GM23338 (cell line): ENCODE measurements at regions not wholly inside any gene's neighbourhood (a gene's known extent, or its start where the extent isn't known, plus 50 kb on each side); places are given as distances from the start of the nearest gene placed in this dataset.

Experiments used
- ATAC-seq: fragments of 200-7000 bp; cut with Tn5 transposase; 3 replicates; pipeline ENCODE4 v1.9.1; 2020
- DNase-seq: peaks from one replicate; pipeline ENCODE4 v3.0.0-alpha.2; 2015; ENCODE audit warnings: low spot score
- H2AFZ ChIP-seq: fragments of 200-600 bp; sonication (generic); 2 replicates; pipeline ENCODE4 v1.8.0; 2016; ENCODE audit warnings: antibody characterized with exemption, mild to moderate bottlenecking, moderate library complexity
- H3F3A ChIP-seq: fragments of 200-600 bp; sonication (generic); replicated peaks from 2 replicates; pipeline ENCODE4 v1.8.0; 2017; ENCODE audit warnings: antibody characterized with exemption, mixed run types, low read depth
- H3K27ac ChIP-seq: fragments of 200-600 bp; sonication (generic); 2 replicates; pipeline ENCODE4 v1.6.1; 2016; ENCODE audit warnings: low read depth
- H3K27me3 ChIP-seq: fragments of 200-600 bp; sonication (generic); 2 replicates; pipeline ENCODE4 v1.8.0; 2016; ENCODE audit warnings: mild to moderate bottlenecking, mixed run types, moderate library complexity; ENCODE audit not compliant: insufficient read depth
- H3K36me3 ChIP-seq: fragments of 200-600 bp; sonication (generic); 2 replicates; pipeline ENCODE4 v1.8.0; 2016; ENCODE audit warnings: mild to moderate bottlenecking; ENCODE audit not compliant: insufficient read depth
- H3K4me1 ChIP-seq: fragments of 200-600 bp; sonication (generic); 2 replicates; pipeline ENCODE4 v1.8.0; 2016; ENCODE audit warnings: mild to moderate bottlenecking, moderate library complexity; ENCODE audit not compliant: insufficient read depth
- H3K4me2 ChIP-seq: fragments of 200-600 bp; sonication (generic); 2 replicates; pipeline ENCODE4 v1.7.1; 2017; ENCODE audit warnings: mixed run types
- H3K4me3 ChIP-seq: fragments of 200-600 bp; sonication (generic); 2 replicates; pipeline ENCODE4 v1.6.1; 2016; ENCODE audit warnings: mixed run types
- H3K79me2 ChIP-seq: fragments of 200-600 bp; sonication (generic); replicated peaks from 2 replicates; pipeline ENCODE4 v1.8.0; 2017; ENCODE audit warnings: mild to moderate bottlenecking; ENCODE audit not compliant: insufficient read depth
- H3K9me2 ChIP-seq: fragments of 200-600 bp; sonication (generic); 2 replicates; pipeline ENCODE4 v1.8.0; 2017; ENCODE audit not compliant: insufficient read depth
- H4K20me1 ChIP-seq: fragments of 200-600 bp; sonication (generic); replicated peaks from 2 replicates; pipeline ENCODE4 v1.8.0; 2017; ENCODE audit warnings: mild to moderate bottlenecking; ENCODE audit not compliant: insufficient read depth
- H3K27ac Mint-ChIP-seq: 2 replicates; pipeline ENCODE4 v1.8.0; 2020; ENCODE audit warnings: inconsistent platforms, mild to moderate bottlenecking, moderate library complexity, mixed read lengths
- H3K27me3 Mint-ChIP-seq: 3 replicates; pipeline ENCODE4 v1.8.0; 2022; ENCODE audit warnings: low read depth, mild to moderate bottlenecking, moderate library complexity, mixed read lengths, inconsistent platforms; ENCODE audit not compliant: insufficient read depth, poor library complexity
- H3K36me3 Mint-ChIP-seq: 3 replicates; pipeline ENCODE4 v1.8.0; 2021; ENCODE audit warnings: low read depth, mild to moderate bottlenecking, inconsistent platforms, moderate library complexity, mixed read lengths
- H3K4me1 Mint-ChIP-seq: 3 replicates; pipeline ENCODE4 v1.8.0; 2020; ENCODE audit warnings: mild to moderate bottlenecking, inconsistent platforms, mixed read lengths
- H3K4me3 Mint-ChIP-seq: 3 replicates; pipeline ENCODE4 v1.8.0; 2021; ENCODE audit warnings: moderate library complexity, mild to moderate bottlenecking, inconsistent platforms, mixed read lengths
- H3K9me3 Mint-ChIP-seq: 3 replicates; pipeline ENCODE4 v1.8.0; 2020; ENCODE audit warnings: moderate library complexity, mild to moderate bottlenecking, inconsistent platforms, mixed read lengths
- NANOG ChIP-seq: IDR thresholded peaks from 2 replicates; pipeline ENCODE4 v1.6.1; 2016; ENCODE audit warnings: antibody characterized with exemption, borderline replicate concordance
- POLR2AphosphoS5 ChIP-seq: IDR thresholded peaks from 2 replicates; pipeline ENCODE4 v1.6.1; 2016; ENCODE audit warnings: antibody characterized with exemption, low read depth
- STAT1 ChIP-seq: IDR thresholded peaks from one replicate; pipeline ENCODE4 v1.6.1; 2016; ENCODE audit warnings: antibody characterized with exemption; ENCODE audit not compliant: unreplicated experiment
- TF ChIP-seq, protein P1 (sequence below): fragments of 250-450 bp; sonication (Bioruptor Pico); IDR thresholded peaks from 2 replicates; pipeline ENCODE4 v1.5.0; 2020; ENCODE audit warnings: mild to moderate bottlenecking, moderate library complexity
- TF ChIP-seq, protein P2 (sequence below), 2 experiments: fragments of 200-600 bp in 1 of 2; sonication (generic) in 1 of 2; conservative IDR thresholded peaks; 2 replicates each; pipeline versions ENCODE4 v1.5.1 to v1.6.1; 2016 to 2017; ENCODE audit warnings: antibody characterized with exemption in 2 of 2, low read depth in 2 of 2, mild to moderate bottlenecking in 2 of 2, moderate library complexity in 1 of 2
- TF ChIP-seq, protein P3 (sequence below): IDR thresholded peaks from one replicate; pipeline ENCODE4 v1.6.1; 2018; ENCODE audit warnings: antibody characterized with exemption; ENCODE audit not compliant: unreplicated experiment

DNA sequence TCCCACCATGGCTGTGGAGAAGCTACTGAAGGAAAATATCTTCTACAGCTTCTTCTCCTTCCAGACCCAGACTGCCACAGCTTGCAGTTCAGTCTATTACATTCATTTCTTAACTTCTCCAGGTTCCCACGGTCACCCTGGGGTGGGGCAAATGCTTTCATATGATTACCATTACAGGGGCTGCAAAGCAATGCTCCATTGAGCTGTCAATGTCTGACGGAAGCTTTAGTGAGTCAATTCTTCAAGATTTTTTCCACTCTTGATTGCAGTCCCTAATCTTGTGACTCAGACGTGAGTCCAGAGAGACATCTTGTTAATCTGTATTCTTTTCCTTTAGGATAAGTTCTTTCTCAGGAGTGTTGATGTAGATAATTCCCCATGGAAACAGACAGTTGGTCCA is 233.4 kb upstream of the DDI1 start (continued):
- TF ChIP-seq, protein P1, sequence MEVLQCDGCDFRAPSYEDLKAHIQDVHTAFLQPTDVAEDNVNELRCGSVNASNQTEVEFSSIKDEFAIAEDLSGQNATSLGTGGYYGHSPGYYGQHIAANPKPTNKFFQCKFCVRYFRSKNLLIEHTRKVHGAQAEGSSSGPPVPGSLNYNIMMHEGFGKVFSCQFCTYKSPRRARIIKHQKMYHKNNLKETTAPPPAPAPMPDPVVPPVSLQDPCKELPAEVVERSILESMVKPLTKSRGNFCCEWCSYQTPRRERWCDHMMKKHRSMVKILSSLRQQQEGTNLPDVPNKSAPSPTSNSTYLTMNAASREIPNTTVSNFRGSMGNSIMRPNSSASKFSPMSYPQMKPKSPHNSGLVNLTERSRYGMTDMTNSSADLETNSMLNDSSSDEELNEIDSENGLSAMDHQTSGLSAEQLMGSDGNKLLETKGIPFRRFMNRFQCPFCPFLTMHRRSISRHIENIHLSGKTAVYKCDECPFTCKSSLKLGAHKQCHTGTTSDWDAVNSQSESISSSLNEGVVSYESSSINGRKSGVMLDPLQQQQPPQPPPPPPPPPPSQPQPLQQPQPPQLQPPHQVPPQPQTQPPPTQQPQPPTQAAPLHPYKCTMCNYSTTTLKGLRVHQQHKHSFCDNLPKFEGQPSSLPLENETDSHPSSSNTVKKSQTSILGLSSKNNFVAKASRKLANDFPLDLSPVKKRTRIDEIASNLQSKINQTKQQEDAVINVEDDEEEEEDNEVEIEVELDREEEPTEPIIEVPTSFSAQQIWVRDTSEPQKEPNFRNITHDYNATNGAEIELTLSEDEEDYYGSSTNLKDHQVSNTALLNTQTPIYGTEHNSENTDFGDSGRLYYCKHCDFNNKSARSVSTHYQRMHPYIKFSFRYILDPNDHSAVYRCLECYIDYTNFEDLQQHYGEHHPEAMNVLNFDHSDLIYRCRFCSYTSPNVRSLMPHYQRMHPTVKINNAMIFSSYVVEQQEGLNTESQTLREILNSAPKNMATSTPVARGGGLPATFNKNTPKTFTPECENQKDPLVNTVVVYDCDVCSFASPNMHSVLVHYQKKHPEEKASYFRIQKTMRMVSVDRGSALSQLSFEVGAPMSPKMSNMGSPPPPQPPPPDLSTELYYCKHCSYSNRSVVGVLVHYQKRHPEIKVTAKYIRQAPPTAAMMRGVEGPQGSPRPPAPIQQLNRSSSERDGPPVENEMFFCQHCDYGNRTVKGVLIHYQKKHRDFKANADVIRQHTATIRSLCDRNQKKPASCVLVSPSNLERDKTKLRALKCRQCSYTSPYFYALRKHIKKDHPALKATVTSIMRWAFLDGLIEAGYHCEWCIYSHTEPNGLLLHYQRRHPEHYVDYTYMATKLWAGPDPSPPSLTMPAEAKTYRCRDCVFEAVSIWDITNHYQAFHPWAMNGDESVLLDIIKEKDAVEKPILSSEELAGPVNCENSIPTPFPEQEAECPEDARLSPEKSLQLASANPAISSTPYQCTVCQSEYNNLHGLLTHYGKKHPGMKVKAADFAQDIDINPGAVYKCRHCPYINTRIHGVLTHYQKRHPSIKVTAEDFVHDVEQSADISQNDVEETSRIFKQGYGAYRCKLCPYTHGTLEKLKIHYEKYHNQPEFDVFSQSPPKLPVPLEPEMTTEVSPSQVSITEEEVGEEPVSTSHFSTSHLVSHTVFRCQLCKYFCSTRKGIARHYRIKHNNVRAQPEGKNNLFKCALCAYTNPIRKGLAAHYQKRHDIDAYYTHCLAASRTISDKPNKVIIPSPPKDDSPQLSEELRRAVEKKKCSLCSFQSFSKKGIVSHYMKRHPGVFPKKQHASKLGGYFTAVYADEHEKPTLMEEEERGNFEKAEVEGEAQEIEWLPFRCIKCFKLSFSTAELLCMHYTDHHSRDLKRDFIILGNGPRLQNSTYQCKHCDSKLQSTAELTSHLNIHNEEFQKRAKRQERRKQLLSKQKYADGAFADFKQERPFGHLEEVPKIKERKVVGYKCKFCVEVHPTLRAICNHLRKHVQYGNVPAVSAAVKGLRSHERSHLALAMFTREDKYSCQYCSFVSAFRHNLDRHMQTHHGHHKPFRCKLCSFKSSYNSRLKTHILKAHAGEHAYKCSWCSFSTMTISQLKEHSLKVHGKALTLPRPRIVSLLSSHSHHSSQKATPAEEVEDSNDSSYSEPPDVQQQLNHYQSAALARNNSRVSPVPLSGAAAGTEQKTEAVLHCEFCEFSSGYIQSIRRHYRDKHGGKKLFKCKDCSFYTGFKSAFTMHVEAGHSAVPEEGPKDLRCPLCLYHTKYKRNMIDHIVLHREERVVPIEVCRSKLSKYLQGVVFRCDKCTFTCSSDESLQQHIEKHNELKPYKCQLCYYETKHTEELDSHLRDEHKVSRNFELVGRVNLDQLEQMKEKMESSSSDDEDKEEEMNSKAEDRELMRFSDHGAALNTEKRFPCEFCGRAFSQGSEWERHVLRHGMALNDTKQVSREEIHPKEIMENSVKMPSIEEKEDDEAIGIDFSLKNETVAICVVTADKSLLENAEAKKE = no peak

DNA sequence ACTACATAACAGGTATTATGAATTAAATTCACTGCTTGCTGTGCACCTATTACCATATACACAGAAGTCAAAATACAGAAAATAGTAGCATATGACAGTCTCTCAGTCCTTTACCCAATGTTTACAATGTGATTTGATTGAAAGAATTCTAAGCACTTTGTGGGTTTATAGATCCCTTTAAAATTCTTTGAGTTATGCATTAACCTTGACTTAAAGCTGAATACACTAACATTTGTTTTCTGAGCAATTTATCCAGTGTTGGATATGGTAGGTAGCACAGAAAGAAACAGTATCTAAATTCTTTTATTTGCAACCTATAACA is 230.8 kb upstream of the DDI1 start:
- Mint-ChIP-seq H3K4me3 (no peak overlapping the region), H3K27ac (no peak overlapping the region), H3K27me3 (peaks cover 3% of the 10 kb centered on the region), H3K4me1 (peaks cover 3% of the 10 kb centered on the region; the same call in 2 of the 3 replicates), H3K36me3 (no peaks in the 10 kb centered on the region), H3K9me3 (no peaks in the 10 kb centered on the region; the same call in 2 of the 3 replicates)
- Histone ChIP-seq H2AFZ (no peak overlapping the region), H3K27me3 (no peaks in the 10 kb centered on the region), H3K9me2 (no peaks in the 10 kb centered on the region), H3K79me2 (no peaks in the 10 kb centered on the region), H3K4me3 (no peak overlapping the region), H3K36me3 (no peaks in the 10 kb centered on the region), H3K4me2 (no peak overlapping the region), H3K27ac (no peak overlapping the region), H3K4me1 (no peaks in the 10 kb centered on the region), H3F3A (no peaks in the 10 kb centered on the region), H4K20me1 (no peaks in the 10 kb centered on the region)
- DNase-seq (no peak), ATAC-seq (no peak)
- TF ChIP-seq NANOG = no peak
- TF ChIP-seq, protein P2, sequence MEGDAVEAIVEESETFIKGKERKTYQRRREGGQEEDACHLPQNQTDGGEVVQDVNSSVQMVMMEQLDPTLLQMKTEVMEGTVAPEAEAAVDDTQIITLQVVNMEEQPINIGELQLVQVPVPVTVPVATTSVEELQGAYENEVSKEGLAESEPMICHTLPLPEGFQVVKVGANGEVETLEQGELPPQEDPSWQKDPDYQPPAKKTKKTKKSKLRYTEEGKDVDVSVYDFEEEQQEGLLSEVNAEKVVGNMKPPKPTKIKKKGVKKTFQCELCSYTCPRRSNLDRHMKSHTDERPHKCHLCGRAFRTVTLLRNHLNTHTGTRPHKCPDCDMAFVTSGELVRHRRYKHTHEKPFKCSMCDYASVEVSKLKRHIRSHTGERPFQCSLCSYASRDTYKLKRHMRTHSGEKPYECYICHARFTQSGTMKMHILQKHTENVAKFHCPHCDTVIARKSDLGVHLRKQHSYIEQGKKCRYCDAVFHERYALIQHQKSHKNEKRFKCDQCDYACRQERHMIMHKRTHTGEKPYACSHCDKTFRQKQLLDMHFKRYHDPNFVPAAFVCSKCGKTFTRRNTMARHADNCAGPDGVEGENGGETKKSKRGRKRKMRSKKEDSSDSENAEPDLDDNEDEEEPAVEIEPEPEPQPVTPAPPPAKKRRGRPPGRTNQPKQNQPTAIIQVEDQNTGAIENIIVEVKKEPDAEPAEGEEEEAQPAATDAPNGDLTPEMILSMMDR (conservative IDR thresholded peaks at IDR 0.05; ENCODE audit: low read depth in 2 of 2) = no peak
- TF ChIP-seq STAT1 = no peak
- TF ChIP-seq, protein P3, sequence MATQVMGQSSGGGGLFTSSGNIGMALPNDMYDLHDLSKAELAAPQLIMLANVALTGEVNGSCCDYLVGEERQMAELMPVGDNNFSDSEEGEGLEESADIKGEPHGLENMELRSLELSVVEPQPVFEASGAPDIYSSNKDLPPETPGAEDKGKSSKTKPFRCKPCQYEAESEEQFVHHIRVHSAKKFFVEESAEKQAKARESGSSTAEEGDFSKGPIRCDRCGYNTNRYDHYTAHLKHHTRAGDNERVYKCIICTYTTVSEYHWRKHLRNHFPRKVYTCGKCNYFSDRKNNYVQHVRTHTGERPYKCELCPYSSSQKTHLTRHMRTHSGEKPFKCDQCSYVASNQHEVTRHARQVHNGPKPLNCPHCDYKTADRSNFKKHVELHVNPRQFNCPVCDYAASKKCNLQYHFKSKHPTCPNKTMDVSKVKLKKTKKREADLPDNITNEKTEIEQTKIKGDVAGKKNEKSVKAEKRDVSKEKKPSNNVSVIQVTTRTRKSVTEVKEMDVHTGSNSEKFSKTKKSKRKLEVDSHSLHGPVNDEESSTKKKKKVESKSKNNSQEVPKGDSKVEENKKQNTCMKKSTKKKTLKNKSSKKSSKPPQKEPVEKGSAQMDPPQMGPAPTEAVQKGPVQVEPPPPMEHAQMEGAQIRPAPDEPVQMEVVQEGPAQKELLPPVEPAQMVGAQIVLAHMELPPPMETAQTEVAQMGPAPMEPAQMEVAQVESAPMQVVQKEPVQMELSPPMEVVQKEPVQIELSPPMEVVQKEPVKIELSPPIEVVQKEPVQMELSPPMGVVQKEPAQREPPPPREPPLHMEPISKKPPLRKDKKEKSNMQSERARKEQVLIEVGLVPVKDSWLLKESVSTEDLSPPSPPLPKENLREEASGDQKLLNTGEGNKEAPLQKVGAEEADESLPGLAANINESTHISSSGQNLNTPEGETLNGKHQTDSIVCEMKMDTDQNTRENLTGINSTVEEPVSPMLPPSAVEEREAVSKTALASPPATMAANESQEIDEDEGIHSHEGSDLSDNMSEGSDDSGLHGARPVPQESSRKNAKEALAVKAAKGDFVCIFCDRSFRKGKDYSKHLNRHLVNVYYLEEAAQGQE = no peak
- no peak for TF ChIP-seq POLR2AphosphoS5
